ENCODE measurements at regions not wholly inside any gene's neighbourhood (a gene's known extent, or its start where the extent isn't known, plus 50 kb on each side); places are given as distances from the start of the nearest gene placed in this dataset.

DNA sequence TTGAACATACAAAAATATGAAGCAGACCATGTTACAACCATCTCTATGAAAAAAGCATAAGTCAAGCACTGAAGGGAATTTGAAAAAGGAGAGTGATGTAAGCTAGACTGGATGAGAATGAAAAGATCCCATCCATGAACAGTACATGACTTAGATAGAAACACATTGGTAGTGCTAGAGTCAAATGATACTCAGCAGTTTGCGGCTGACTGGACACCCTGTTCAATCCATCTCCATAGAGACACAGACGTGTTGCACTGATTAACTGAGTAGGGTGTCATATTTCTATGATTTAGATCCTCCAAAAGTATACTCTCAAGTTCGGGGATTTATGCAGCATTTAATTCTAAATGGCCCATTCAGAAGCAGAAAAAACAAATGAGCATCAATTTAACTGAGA lies 674.3 kb upstream of the NRXN1 start:
- TF ChIP-seq, protein P1, sequence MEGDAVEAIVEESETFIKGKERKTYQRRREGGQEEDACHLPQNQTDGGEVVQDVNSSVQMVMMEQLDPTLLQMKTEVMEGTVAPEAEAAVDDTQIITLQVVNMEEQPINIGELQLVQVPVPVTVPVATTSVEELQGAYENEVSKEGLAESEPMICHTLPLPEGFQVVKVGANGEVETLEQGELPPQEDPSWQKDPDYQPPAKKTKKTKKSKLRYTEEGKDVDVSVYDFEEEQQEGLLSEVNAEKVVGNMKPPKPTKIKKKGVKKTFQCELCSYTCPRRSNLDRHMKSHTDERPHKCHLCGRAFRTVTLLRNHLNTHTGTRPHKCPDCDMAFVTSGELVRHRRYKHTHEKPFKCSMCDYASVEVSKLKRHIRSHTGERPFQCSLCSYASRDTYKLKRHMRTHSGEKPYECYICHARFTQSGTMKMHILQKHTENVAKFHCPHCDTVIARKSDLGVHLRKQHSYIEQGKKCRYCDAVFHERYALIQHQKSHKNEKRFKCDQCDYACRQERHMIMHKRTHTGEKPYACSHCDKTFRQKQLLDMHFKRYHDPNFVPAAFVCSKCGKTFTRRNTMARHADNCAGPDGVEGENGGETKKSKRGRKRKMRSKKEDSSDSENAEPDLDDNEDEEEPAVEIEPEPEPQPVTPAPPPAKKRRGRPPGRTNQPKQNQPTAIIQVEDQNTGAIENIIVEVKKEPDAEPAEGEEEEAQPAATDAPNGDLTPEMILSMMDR (IDR thresholded peaks at IDR 0.05; ENCODE audit: low read length) = no peak
- no peak for TF ChIP-seq EZH2 (optimal IDR thresholded peaks at IDR 0.05; ENCODE audit: low read depth, low read length)
